A549 (cell line): ENCODE measurements at regions not wholly inside any gene's neighbourhood (a gene's known extent, or its start where the extent isn't known, plus 50 kb on each side); places are given as distances from the start of the nearest gene placed in this dataset.

Experiments used
- ATAC-seq, 2 experiments: fragments of 200-7000 bp in 1 of 2; fragments of >200 bp in 1 of 2; cut with Nextera tagmentation in 1 of 2; cut with Tn5 transposase in 1 of 2; 3 replicates each; pipeline versions ENCODE4 v1.8.0 to v1.9.1; 2018 to 2020; ENCODE audit warnings: mild to moderate bottlenecking in 1 of 2, moderate library complexity in 1 of 2
- CTCF ChIA-PET: fragments of 300-600 bp; sonication (Branson Sonifier 250); formaldehyde crosslinking; extraction: SDS; loops from one replicate; lab custom pipeline; 2021; ENCODE audit warnings: antibody characterized with exemption, inconsistent platforms; lab: Yijun Ruan, JAX
- POLR2A ChIA-PET: fragments of 350-600 bp; formaldehyde crosslinking; extraction: SDS; loops from one replicate; lab custom pipeline; 2021; ENCODE audit warnings: antibody characterized with exemption, inconsistent platforms; lab: Yijun Ruan, JAX
- DNase-seq, 2 experiments: peaks; one replicate each; pipeline versions ENCODE4 v3.0.0 to v3.0.0-alpha.2; 2011 to 2016; ENCODE audit warnings: low read depth in 1 of 2, low spot score in 1 of 2
- FAIRE-seq: peaks from 2 replicates; lab custom pipeline; 2011; peaks lifted over from hg19 to GRCh38; lab: Jason Lieb, UNC
- H3K27ac ChIP-seq, 2 experiments: fragments of >200 bp; sonication (Bioruptor Twin); formaldehyde crosslinking; 3 replicates each; pipeline ENCODE4 v1.5.1; 2016 to 2017
- H3K4me1 ChIP-seq: fragments of >200 bp; sonication (Bioruptor Twin); formaldehyde crosslinking; 3 replicates; pipeline ENCODE4 v1.6.1; 2016
- H3K4me2 ChIP-seq: fragments of >200 bp; sonication (Bioruptor Twin); formaldehyde crosslinking; 3 replicates; pipeline ENCODE4 v1.6.1; 2016
- H3K4me3 ChIP-seq: fragments of >200 bp; sonication (Bioruptor Twin); formaldehyde crosslinking; 3 replicates; pipeline ENCODE4 v1.5.1; 2016
- H3K9me3 ChIP-seq: fragments of >200 bp; sonication (Bioruptor Twin); formaldehyde crosslinking; 3 replicates; pipeline ENCODE4 v1.6.1; 2016
- ATOH8 ChIP-seq: fragments of 250-450 bp; sonication (Bioruptor Pico); IDR thresholded peaks from 2 replicates; pipeline ENCODE4 v1.5.0; 2020; ENCODE audit warnings: low read depth, mild to moderate bottlenecking, moderate library complexity
- BCL3 ChIP-seq: fragments of >200 bp; sonication (Bioruptor Twin); formaldehyde crosslinking; IDR thresholded peaks from 3 replicates; pipeline ENCODE4 v1.6.1; 2016
- BHLHE40 ChIP-seq: IDR thresholded peaks from 2 replicates; pipeline ENCODE4 v1.6.1; 2012; ENCODE audit warnings: low read depth, low read length, inconsistent platforms
- CHD4 ChIP-seq: fragments of 200-600 bp; sonication (generic); IDR thresholded peaks from 2 replicates; pipeline ENCODE4 v1.6.1; 2016; ENCODE audit warnings: antibody characterized with exemption, mild to moderate bottlenecking, borderline replicate concordance
- EHF ChIP-seq: fragments of 250-450 bp; sonication (Bioruptor Pico); IDR thresholded peaks from 2 replicates; pipeline ENCODE4 v1.5.0; 2020; ENCODE audit warnings: mild to moderate bottlenecking
- ELK1 ChIP-seq: fragments of 150-350 bp; IDR thresholded peaks from 2 replicates; pipeline ENCODE4 v1.6.1; 2014; ENCODE audit warnings: low read depth, mild to moderate bottlenecking, low read length
- ESRRA ChIP-seq: fragments of 150-350 bp; IDR thresholded peaks from 2 replicates; pipeline ENCODE4 v1.6.1; 2014; ENCODE audit warnings: mild to moderate bottlenecking, low read length, borderline replicate concordance
- FOSB ChIP-seq: fragments of 250-450 bp; sonication (Bioruptor Pico); IDR thresholded peaks from 2 replicates; pipeline ENCODE4 v1.5.0; 2020; ENCODE audit warnings: mild to moderate bottlenecking, moderate library complexity
- GATA3 ChIP-seq: IDR thresholded peaks from 2 replicates; pipeline ENCODE4 v1.6.1; 2012; ENCODE audit warnings: borderline replicate concordance
- HDAC2 ChIP-seq: fragments of 200-600 bp; sonication (generic); IDR thresholded peaks from 2 replicates; pipeline ENCODE4 v1.6.1; 2016
- HES2 ChIP-seq: fragments of >200 bp; sonication (Bioruptor Twin); formaldehyde crosslinking; IDR thresholded peaks from 2 replicates; pipeline ENCODE4 v1.6.1; 2016
- HOXB13 ChIP-seq: fragments of 250-450 bp; sonication (Bioruptor Pico); IDR thresholded peaks from 2 replicates; pipeline ENCODE4 v1.5.0; 2020; ENCODE audit warnings: low read depth, mild to moderate bottlenecking, moderate library complexity
- MAX ChIP-seq: IDR thresholded peaks from 2 replicates; pipeline ENCODE4 v1.6.1; 2012
- MYC ChIP-seq: IDR thresholded peaks from 2 replicates; pipeline ENCODE4 v1.6.1; 2012; ENCODE audit warnings: mild to moderate bottlenecking, inconsistent platforms, low read length, improper control_type of control experiment, borderline replicate concordance
- NFE2L2 ChIP-seq: fragments of 150-350 bp; conservative IDR thresholded peaks from 2 replicates; pipeline ENCODE4 v1.6.1; 2014; ENCODE audit warnings: low read length
- NR3C1 ChIP-seq: fragments of >200 bp; sonication (Bioruptor Twin); formaldehyde crosslinking; IDR thresholded peaks from 3 replicates; pipeline ENCODE4 v1.6.1; 2017
- PHF8 ChIP-seq: fragments of 200-600 bp; sonication (generic); IDR thresholded peaks from 2 replicates; pipeline ENCODE4 v1.6.1; 2016; ENCODE audit warnings: low read depth, mild to moderate bottlenecking, antibody characterized with exemption, moderate library complexity, borderline replicate concordance
- POLR2AphosphoS2 ChIP-seq: conservative IDR thresholded peaks from 2 replicates; pipeline ENCODE4 v1.6.1; 2012; ENCODE audit warnings: low read length, improper control_type of control experiment, inconsistent platforms
- RARB ChIP-seq: fragments of 250-450 bp; sonication (Bioruptor Pico); IDR thresholded peaks from 2 replicates; pipeline ENCODE4 v1.8.0; 2021; ENCODE audit warnings: mild to moderate bottlenecking, moderate library complexity
- RNF2 ChIP-seq: fragments of 200-600 bp; sonication (generic); IDR thresholded peaks from 2 replicates; pipeline ENCODE4 v1.6.1; 2016; ENCODE audit warnings: low read depth, mild to moderate bottlenecking, antibody characterized with exemption, moderate library complexity, borderline replicate concordance
- SMC3 ChIP-seq: fragments of >200 bp; sonication (Bioruptor Twin); formaldehyde crosslinking; IDR thresholded peaks from 3 replicates; pipeline ENCODE4 v1.6.1; 2018; ENCODE audit warnings: inconsistent platforms
- USF2 ChIP-seq: fragments of 450-650 bp; IDR thresholded peaks from 2 replicates; pipeline ENCODE4 v1.6.1; 2014; ENCODE audit warnings: antibody characterized with exemption
- ZC3H11A ChIP-seq: fragments of 450-650 bp; IDR thresholded peaks from 2 replicates; pipeline ENCODE4 v1.6.1; 2014; ENCODE audit warnings: antibody characterized with exemption, mild to moderate bottlenecking
- ZNF302 ChIP-seq: fragments of 250-450 bp; sonication (Bioruptor Pico); IDR thresholded peaks from 2 replicates; pipeline ENCODE4 v1.9.0; 2021; ENCODE audit warnings: inconsistent platforms, mild to moderate bottlenecking, moderate library complexity
- ZSCAN20 ChIP-seq: fragments of 250-450 bp; sonication (Bioruptor Pico); IDR thresholded peaks from 2 replicates; pipeline ENCODE4 v1.8.0; 2022; ENCODE audit warnings: mild to moderate bottlenecking, moderate library complexity
- WGBS: methylation state at CpG from one replicate; pipeline ENCODE4 v1.1.6; 2017; ENCODE audit errors: missing lambda C conversion rate; 5-methylcytosine and 5-hydroxymethylcytosine counted together

GRCh38 chr3:64928683-64929082, 240.9 kb upstream of the ADAMTS9 start:
- FAIRE-seq, result no peak
- H3K4me2 ChIP-seq, result no peak overlapping the region
- CTCF ChIA-PET, result no interaction called here
- DNase-seq, result no peak
- H3K27ac ChIP-seq, result no peak overlapping the region
- no peaks in the 10 kb centered on the region for H3K4me1 ChIP-seq
- POLR2A ChIA-PET, result no interaction called here
- ATAC-seq, result no peak
- 28% methylated on average over 3 of the region's 3 CpGs for WGBS
- no peak overlapping the region for H3K4me3 ChIP-seq
- no peaks in the 10 kb centered on the region for H3K9me3 ChIP-seq
- TF ChIP-seq NR3C1 (no peak), MAX (no peak), NFE2L2 (no peak), ZNF302 (CRISPR knock-in tag) (no peak), ZC3H11A (no peak), BHLHE40 (no peak), EHF (CRISPR knock-in tag) (no peak), SMC3 (no peak), POLR2AphosphoS2 (no peak), HDAC2 (no peak), PHF8 (no peak), ELK1 (no peak), ESRRA (no peak), FOSB (no peak), ATOH8 (CRISPR knock-in tag) (no peak), MYC (no peak), HOXB13 (CRISPR knock-in tag) (no peak)

GRCh38 chr3:64927689-64928088, 239.9 kb upstream of the ADAMTS9 start:
- Histone ChIP-seq H3K4me1 (no peaks in the 10 kb centered on the region), H3K4me3 (no peak overlapping the region), H3K4me2 (no peak overlapping the region), H3K27ac (no peak overlapping the region)
- no peak for DNase-seq
- POLR2A ChIA-PET, result no interaction called here
- CTCF ChIA-PET, result no interaction called here
- WGBS, result 0% methylated on average over 3 of the region's 3 CpGs
- ATAC-seq, result no peak
- no peak for FAIRE-seq
- TF ChIP-seq BHLHE40 (no peak), RARB (CRISPR knock-in tag) (no peak), BCL3 (no peak), GATA3 (no peak), HES2 (no peak), EHF (CRISPR knock-in tag) (no peak), NR3C1 (no peak), RNF2 (no peak), ESRRA (no peak), CHD4 (no peak), MAX (no peak), ZSCAN20 (CRISPR knock-in tag) (no peak), USF2 (no peak)
- TF ChIP-seq, all 56 proteins: peak for 0
- no peaks in the 10 kb centered on the region for H3K9me3 ChIP-seq
